ENCODE measurements at regions not wholly inside any gene's neighbourhood (a gene's known extent, or its start where the extent isn't known, plus 50 kb on each side); places are given as distances from the start of the nearest gene placed in this dataset.

GRCh38 chr2:42874949-42875801 lies 82.8 kb upstream of the HAAO start:
- DNase-seq (ENCODE audit: low read depth in 2 of 2): no peak

GRCh38 chr2:42872721-42873120 lies 80.3 kb upstream of the HAAO start:
- no peak for DNase-seq (ENCODE audit: low read depth in 2 of 2)

GRCh38 chr2:42871372-42871771 lies 79.0 kb upstream of the HAAO start:
- no peak for DNase-seq (ENCODE audit: low read depth in 2 of 2)

GRCh38 chr2:42868874-42869273 lies 76.5 kb upstream of the HAAO start:
- no peak for DNase-seq (ENCODE audit: low read depth in 2 of 2)

GRCh38 chr2:42868096-42868495 lies 75.7 kb upstream of the HAAO start:
- no peak for DNase-seq (ENCODE audit: low read depth in 2 of 2)

GRCh38 chr2:42867093-42868065 lies 75.0 kb upstream of the HAAO start:
- no peak for DNase-seq (ENCODE audit: low read depth in 2 of 2)

GRCh38 chr2:42865884-42866881 lies 73.8 kb upstream of the HAAO start:
- no peak for DNase-seq (ENCODE audit: low read depth in 2 of 2)

- DNase-seq (ENCODE audit: low read depth in 2 of 2): no peak
Observed at GRCh38 chr2:42864641-42865280, 72.4 kb upstream of the HAAO start.

GRCh38 chr2:42864222-42864621 lies 71.8 kb upstream of the HAAO start:
- no peak for DNase-seq (ENCODE audit: low read depth in 2 of 2)

- DNase-seq (ENCODE audit: low read depth in 2 of 2): no peak
Observed at GRCh38 chr2:42863751-42864150, 71.4 kb upstream of the HAAO start.

- DNase-seq (ENCODE audit: low read depth in 2 of 2): no peak
Observed at GRCh38 chr2:42863320-42863719, 70.9 kb upstream of the HAAO start.

- no peak for DNase-seq (ENCODE audit: low read depth in 2 of 2)
Observed at GRCh38 chr2:42862669-42863185, 70.3 kb upstream of the HAAO start.

GRCh38 chr2:42861321-42861720 lies 68.9 kb upstream of the HAAO start:
- no peak for DNase-seq (ENCODE audit: low read depth in 2 of 2)

- DNase-seq (ENCODE audit: low read depth in 2 of 2): no peak
Observed at GRCh38 chr2:42860319-42861094, 68.1 kb upstream of the HAAO start.

- no peak for DNase-seq (ENCODE audit: low read depth in 2 of 2)
Observed at GRCh38 chr2:42859791-42860190, 67.4 kb upstream of the HAAO start.

- peak; percentile 42 to 66 for DNase-seq (ENCODE audit: low read depth in 2 of 2)
Observed at GRCh38 chr2:42859006-42859552, 66.7 kb upstream of the HAAO start.

- DNase-seq (ENCODE audit: low read depth in 2 of 2): no peak
Observed at GRCh38 chr2:42858140-42859005, 66.0 kb upstream of the HAAO start.

GRCh38 chr2:42856891-42857632 lies 64.7 kb upstream of the HAAO start:
- DNase-seq (ENCODE audit: low read depth in 2 of 2): no peak

Measured in stimulated activated CD8-positive, alpha-beta memory T cell treated with anti-CD3 and anti-CD28 coated beads, Interleukin-2, amount 100 ng/mL, for 48 hours (primary cell).